Medulla oblongata (tissue), 1 donor: ENCODE measurements at regions not wholly inside any gene's neighbourhood (a gene's known extent, or its start where the extent isn't known, plus 50 kb on each side); places are given as distances from the start of the nearest gene placed in this dataset.

Source experiments
- DNase-seq: peaks from one replicate; pipeline ENCODE4 v3.0.0-alpha.2; 2015; ENCODE audit errors: extremely low spot score

- no peak for DNase-seq
Measured at GRCh38 chr2:238686223-238686622, 161.7 kb upstream of the TWIST2 start.

- DNase-seq: no peak
Measured at GRCh38 chr2:238688193-238689153, 159.4 kb upstream of the TWIST2 start.

- DNase-seq: no peak
Measured at GRCh38 chr2:238689331-238689730, 158.6 kb upstream of the TWIST2 start.

DNA sequence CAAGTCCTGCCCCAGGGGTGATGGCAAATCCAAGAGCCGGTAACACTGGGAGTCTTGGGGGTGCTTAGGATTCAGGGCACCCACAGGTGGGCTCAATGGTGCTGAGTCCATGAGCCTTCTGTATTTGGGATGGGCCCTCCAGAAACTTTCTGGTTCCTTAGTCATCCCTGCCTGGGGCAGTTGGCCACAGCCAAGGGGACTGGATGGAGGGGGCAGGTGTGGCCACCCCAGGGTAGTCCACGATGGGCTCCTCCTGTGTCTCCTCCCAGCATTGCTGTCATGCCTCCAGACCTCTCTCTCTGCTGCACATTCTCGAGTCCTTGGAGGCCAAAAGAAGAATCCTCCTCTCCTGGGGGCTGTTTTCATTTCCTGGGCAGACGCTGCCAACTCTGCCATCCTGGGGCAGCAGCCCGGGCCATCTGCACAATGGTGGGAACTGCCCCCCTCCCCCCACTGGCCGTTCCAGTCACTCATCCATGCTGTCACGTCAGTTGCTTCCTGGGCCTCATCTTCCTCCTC lies 158.0 kb upstream of the TWIST2 start:
- no peak for DNase-seq

DNA sequence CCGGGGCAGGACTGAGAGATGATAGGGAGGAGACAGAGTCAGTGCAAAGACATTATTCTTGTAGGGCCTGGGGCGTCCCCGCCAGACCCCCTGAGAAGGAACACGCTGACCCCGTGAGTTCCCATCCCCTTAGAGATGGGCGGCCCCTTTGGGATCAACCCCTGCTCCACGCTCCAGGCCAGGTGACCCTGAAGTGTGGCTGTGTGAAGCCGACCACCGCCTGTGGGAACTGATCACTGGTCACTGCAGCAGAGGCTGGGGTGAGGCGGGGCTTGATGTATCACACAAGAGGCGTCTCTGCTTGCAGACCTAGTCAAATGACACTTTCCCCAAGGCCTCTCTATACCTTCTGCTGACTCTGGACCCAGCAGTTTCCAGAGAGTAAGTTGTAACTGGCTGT lies 157.4 kb upstream of the TWIST2 start:
- no peak for DNase-seq

GRCh38 chr2:238691596-238692491 lies 156.0 kb upstream of the TWIST2 start:
- DNase-seq: no peak

GRCh38 chr2:238692562-238692961 lies 155.3 kb upstream of the TWIST2 start:
- no peak for DNase-seq

DNA sequence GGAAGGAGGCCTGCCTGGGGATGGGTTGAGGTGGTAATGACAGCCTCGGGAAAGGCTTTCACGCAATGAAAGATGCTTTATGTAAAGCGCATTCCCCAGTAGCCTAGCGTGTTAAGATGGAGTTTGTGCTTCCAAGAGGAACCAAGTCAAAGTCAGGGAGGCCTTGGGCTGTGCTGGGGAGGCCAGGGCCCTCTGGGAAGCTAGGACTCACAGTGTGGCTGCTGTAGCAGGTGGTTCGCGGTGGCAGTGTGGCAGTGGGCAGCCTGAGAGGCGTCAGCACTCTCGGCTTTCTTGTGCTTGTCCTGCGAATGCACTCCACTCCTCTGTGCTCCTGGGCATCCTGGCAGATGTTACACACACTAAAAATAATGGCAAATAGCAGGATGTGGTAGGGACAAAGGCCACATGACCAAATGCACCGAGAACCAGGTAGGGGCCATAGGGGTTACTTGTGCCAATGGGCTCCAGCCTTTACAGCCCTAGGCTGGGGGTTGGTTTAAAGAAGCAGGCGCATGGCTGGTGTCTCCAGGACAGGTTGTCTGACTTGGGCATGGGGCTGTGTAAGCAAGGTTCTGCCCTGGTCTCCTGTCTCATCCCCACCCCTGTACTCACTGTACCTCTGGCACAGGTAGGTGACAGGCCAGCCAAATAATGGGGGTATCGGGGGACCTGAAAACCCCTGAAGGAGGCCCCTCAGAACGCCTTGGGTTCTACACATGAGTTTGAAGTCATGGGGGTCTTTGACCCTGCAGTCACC lies 154.4 kb upstream of the TWIST2 start:
- DNase-seq: no peak

DNA sequence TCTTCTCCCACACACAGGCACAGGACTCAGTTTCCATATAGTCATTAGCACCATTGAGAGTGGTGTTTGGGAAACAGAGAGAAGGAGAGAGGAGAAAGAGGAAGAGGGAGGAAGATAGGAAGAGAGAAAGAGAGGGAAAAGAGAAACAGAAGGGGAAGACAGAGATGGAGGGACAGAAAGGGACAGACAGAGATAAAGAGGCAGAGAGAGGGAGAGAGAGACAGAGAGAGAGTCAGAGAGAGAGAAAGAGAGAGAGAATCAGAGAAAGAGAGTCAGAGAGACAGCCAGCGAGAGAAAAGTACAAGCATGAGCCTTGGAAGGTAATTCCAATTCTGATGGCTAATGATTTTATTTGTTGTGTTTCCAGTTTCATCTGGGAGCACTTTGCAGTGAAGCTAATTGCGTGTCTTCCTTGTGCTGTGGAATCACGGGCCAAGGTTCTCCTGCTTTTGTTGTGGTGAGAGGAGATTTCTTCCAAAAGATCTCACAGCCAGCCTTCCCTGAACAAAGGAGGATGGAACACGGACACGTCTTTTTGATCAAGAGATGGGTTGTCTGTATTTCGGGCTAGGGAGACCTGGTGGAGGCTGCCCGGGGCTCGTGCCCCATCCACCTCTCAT lies 153.6 kb upstream of the TWIST2 start:
- DNase-seq: no peak

DNA sequence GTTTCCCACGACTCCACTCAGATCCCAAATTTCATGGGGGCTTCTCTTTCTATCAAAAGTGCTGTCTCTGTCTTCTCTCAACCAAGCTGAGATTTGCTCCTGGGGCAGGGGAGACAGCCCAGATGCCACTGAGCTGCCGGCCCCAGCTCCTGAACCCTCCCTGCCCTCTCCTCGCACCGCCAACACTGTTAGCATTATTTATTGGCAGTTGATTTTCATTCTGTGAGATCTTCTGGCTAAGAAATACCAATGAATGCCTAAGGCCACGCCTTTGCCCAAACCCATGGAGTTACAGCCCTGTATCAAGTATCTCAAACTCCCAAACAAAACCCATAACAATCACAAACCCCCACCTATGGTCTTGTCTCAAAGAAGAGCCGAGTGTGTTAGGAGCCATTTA lies 153.0 kb upstream of the TWIST2 start:
- DNase-seq: no peak

DNA sequence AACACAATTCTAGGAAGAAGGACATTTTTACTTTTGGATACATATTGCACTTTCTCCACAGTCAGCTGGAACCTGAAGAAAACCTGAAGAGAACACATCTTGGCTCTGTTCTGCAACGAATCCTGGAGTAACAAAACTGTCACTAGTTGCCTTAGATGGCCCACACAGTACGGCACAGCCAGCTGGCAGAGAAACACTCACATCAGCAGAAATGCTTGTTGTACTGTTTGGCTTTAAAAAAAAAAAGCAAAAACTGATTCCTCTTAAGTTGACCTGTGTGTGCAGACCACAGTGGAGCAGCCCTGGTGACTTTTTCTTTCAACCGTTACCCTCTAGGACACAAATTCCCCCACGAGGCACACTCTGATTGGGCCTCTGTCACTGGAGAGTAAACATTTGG lies 152.3 kb upstream of the TWIST2 start:
- DNase-seq: peak; percentile 33

DNA sequence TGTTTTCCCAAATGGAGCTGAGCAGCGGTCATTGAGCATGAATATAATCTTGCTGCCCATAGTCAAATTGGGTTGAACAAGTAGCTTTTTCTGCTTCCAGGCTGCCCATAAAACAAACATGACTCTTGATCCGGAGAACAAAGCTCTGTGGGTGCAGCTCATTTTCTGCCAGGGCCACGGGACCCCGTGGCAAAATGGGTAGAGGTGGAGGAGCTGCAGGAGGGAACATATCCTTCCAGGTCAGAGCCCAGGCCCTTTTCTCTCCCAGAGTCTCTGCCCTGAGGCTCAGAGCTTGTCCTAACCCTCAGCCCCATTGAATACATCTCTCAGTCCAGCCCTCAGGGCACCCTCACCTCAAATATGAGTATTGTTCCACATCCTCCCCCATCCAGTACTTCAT lies 151.6 kb upstream of the TWIST2 start:
- DNase-seq: no peak

- no peak for DNase-seq
Measured at GRCh38 chr2:238696786-238697185, 151.1 kb upstream of the TWIST2 start.

DNA sequence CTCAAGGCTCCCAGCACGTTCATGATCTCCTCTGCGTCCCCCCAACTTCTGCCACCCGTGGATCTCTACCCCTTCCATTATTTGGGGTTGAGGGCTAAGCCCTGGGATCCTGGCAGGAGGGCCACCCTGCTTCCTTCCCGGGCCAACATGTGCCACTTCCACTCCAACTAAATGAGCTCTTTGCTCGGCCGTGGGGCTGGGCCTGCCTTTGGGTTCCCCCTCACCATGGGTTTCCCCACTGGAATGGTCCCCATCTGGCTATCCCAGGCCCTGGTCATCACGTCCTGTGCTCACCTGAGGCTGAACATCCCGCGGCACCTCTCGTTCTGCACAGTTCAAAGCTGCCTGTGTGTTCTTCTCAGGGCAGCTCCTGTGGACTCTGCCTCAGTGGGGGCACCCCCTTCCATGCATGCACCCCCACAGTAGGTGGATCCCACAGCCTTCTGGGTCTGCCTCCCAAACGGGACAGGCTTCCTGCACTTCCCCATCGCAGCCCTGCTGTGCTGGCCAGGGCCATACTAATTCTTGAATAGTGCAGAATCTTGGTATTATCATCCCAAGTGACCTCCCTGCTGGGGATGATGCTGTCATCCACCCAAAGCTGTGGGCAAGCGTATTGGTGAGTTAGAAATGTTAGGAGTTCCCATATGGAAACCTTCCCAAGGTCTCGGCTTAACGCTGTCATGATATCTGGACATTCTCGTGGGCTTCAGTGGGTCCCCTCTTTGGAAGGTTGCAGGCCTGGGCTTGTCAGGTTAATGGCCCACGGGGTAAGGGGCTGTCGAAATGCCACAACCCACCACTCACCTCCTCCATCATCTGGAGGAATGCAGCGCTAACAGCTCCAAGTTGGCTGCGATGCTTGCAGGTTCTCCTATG lies 150.5 kb upstream of the TWIST2 start:
- no peak for DNase-seq

DNA sequence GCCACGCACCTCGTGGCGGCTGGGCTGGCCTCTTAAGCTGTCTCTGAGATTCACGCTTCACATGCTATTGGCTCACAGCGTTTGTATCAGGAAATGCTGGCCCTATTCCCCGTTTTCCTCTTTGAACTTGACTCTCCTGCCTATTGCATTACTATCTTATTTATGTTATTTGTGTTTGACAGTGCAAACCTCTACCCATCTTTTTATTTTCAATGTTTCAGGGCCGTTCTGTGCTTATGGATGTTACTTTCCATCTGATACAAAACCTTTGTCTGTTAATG lies 149.9 kb upstream of the TWIST2 start:
- no peak for DNase-seq

GRCh38 chr2:238698451-238699306 lies 149.2 kb upstream of the TWIST2 start:
- DNase-seq: no peak

- DNase-seq: no peak
Measured at GRCh38 chr2:238699307-238700116, 148.4 kb upstream of the TWIST2 start.

DNA sequence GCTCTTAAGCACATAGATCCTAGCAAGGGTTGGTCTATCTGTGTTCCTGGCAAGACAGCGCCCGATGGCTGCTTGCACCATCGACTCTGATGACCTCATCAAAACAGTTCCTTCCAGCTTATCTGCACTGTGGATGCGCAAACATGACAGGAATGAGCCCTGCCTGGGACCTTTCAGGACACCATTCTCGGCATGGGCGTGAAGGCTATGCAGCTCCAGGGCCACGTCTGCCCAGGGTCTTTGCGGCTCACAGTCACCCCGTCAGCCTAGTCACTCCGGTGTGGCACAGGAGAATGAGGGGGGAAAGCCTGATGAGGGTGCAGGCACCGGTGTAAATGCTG lies 147.8 kb upstream of the TWIST2 start:
- DNase-seq: no peak
